ENCODE measurements at regions not wholly inside any gene's neighbourhood (a gene's known extent, or its start where the extent isn't known, plus 50 kb on each side); places are given as distances from the start of the nearest gene placed in this dataset.
"Not testable (repeated sequence)": the region's sequence is repeated elsewhere in the genome, so short reads cannot be mapped to it uniquely, and the experiment has no call there.

- no peak for ATAC-seq
Observed at GRCh38 chr14:55915456-55915855, 202.8 kb upstream of the PELI2 start.

GRCh38 chr14:55919800-55920199 lies 198.4 kb upstream of the PELI2 start:
- ATAC-seq: not testable (repeated sequence)

More at GRCh38 chr14:55915456-55915855, 202.8 kb upstream of the PELI2 start:
- no peak for TF ChIP-seq ARNTL (CRISPR knock-in tag; IDR thresholded peaks at IDR 0.05; ENCODE audit: borderline replicate concordance, low read depth)
- no peak for TF ChIP-seq ISL1 (CRISPR knock-in tag; IDR thresholded peaks at IDR 0.05)
- TF ChIP-seq RARB (CRISPR knock-in tag; IDR thresholded peaks at IDR 0.05): no peak
- TF ChIP-seq OSR1 (CRISPR knock-in tag; IDR thresholded peaks at IDR 0.05): no peak
- TF ChIP-seq BACH2 (CRISPR knock-in tag; IDR thresholded peaks at IDR 0.05; ENCODE audit: borderline replicate concordance): no peak
- TF ChIP-seq TCF4 (CRISPR knock-in tag; IDR thresholded peaks at IDR 0.05; ENCODE audit: borderline replicate concordance): no peak
- TF ChIP-seq ZNF565 (CRISPR knock-in tag; conservative IDR thresholded peaks at IDR 0.05; ENCODE audit: low read depth): no peak
- no peak for TF ChIP-seq ZNF8 (CRISPR knock-in tag; IDR thresholded peaks at IDR 0.05)
- no peak for TF ChIP-seq ZFP30 (CRISPR knock-in tag; IDR thresholded peaks at IDR 0.05)

GRCh38 chr14:55921511-55921910 lies 196.7 kb upstream of the PELI2 start:
- ATAC-seq: no peak
- TF ChIP-seq ARNTL (CRISPR knock-in tag; IDR thresholded peaks at IDR 0.05; ENCODE audit: borderline replicate concordance, low read depth) (no peak), CSDC2 (CRISPR knock-in tag; IDR thresholded peaks at IDR 0.05) (no peak), ZNF8 (CRISPR knock-in tag; IDR thresholded peaks at IDR 0.05) (no peak)

- TF ChIP-seq PATZ1 (CRISPR knock-in tag; IDR thresholded peaks at IDR 0.05; ENCODE audit: borderline replicate concordance) (no peak), ZNF565 (CRISPR knock-in tag; conservative IDR thresholded peaks at IDR 0.05; ENCODE audit: low read depth) (no peak), TCF4 (CRISPR knock-in tag; IDR thresholded peaks at IDR 0.05; ENCODE audit: borderline replicate concordance) (no peak)
- no peak for ATAC-seq
Observed at GRCh38 chr14:55926007-55926406, 192.2 kb upstream of the PELI2 start.

GRCh38 chr14:55927028-55927427 lies 191.2 kb upstream of the PELI2 start:
- TF ChIP-seq POU6F1 (CRISPR knock-in tag; IDR thresholded peaks at IDR 0.05; ENCODE audit: borderline replicate concordance, low read depth) (no peak), ZFP30 (CRISPR knock-in tag; IDR thresholded peaks at IDR 0.05) (no peak), BACH2 (CRISPR knock-in tag; IDR thresholded peaks at IDR 0.05; ENCODE audit: borderline replicate concordance) (no peak), CSDC2 (CRISPR knock-in tag; IDR thresholded peaks at IDR 0.05) (no peak), ZNF70 (CRISPR knock-in tag; IDR thresholded peaks at IDR 0.05) (no peak), ZC3H10 (CRISPR knock-in tag; IDR thresholded peaks at IDR 0.05) (no peak), ZFP3 (CRISPR knock-in tag; IDR thresholded peaks at IDR 0.05) (no peak), SNAI2 (CRISPR knock-in tag; IDR thresholded peaks at IDR 0.05) (no peak), TCF4 (CRISPR knock-in tag; IDR thresholded peaks at IDR 0.05; ENCODE audit: borderline replicate concordance) (no peak), ARNTL (CRISPR knock-in tag; IDR thresholded peaks at IDR 0.05; ENCODE audit: borderline replicate concordance, low read depth) (no peak), PATZ1 (CRISPR knock-in tag; IDR thresholded peaks at IDR 0.05; ENCODE audit: borderline replicate concordance) (no peak)
- no peak for ATAC-seq

- TF ChIP-seq ZC3H10 (CRISPR knock-in tag; IDR thresholded peaks at IDR 0.05) (no peak), ZFP30 (CRISPR knock-in tag; IDR thresholded peaks at IDR 0.05) (no peak), CSRNP3 (CRISPR knock-in tag; IDR thresholded peaks at IDR 0.05) (no peak), TOX (CRISPR knock-in tag; IDR thresholded peaks at IDR 0.05; ENCODE audit: borderline replicate concordance) (no peak), GLIS3 (CRISPR knock-in tag; IDR thresholded peaks at IDR 0.05) (no peak), PATZ1 (CRISPR knock-in tag; IDR thresholded peaks at IDR 0.05; ENCODE audit: borderline replicate concordance) (no peak), ARNTL (CRISPR knock-in tag; IDR thresholded peaks at IDR 0.05; ENCODE audit: borderline replicate concordance, low read depth) (no peak), RARB (CRISPR knock-in tag; IDR thresholded peaks at IDR 0.05) (no peak), BACH2 (CRISPR knock-in tag; IDR thresholded peaks at IDR 0.05; ENCODE audit: borderline replicate concordance) (no peak)
- ATAC-seq: no peak
Observed at GRCh38 chr14:55928276-55928675, 189.9 kb upstream of the PELI2 start.

Data from SK-N-SH treated with all-trans-retinoic acid at 6 μM for 48 hours (cell line).